Fibroblast of skin of right quadriceps (primary cell): ENCODE measurements at regions not wholly inside any gene's neighbourhood (a gene's known extent, or its start where the extent isn't known, plus 50 kb on each side); places are given as distances from the start of the nearest gene placed in this dataset.
"Not testable (repeated sequence)": the region's sequence is repeated elsewhere in the genome, so short reads cannot be mapped to it uniquely, and the experiment has no call there.

Experiments used
- DNase-seq: peaks from one replicate; pipeline ENCODE4 v3.0.0-alpha.2; 2013

DNA sequence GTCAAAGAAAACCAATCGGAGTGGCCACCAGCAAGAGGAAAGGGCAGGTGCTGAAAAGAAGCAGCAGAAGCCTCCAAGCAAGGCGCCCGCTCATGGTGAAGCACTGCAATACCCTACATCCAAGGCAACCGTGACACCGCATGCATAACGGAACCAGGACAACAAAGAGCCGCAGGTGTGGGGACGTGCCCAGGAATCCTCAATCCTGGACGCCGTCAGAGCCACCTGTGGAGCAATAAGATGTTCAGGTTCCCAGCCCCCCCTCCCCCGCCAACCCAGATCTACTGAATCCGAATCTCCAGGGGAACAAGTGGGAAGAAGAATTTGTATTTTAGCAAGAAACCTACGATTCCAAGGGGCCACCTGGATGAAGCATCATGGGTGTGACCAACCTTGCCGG lies 70.8 kb downstream of the SHANK2 start:
- no peak for DNase-seq

- DNase-seq = no peak
These were observed 71.5 kb downstream of the SHANK2 start for GRCh38 chr11:71180694-71181470.

- no peak for DNase-seq
These were observed 72.3 kb downstream of the SHANK2 start for GRCh38 chr11:71179877-71180605.

- DNase-seq = no peak
These were observed 74.3 kb downstream of the SHANK2 start for GRCh38 chr11:71178076-71178475.

- DNase-seq = no peak
These were observed 75.6 kb downstream of the SHANK2 start for GRCh38 chr11:71176812-71177211.

DNA sequence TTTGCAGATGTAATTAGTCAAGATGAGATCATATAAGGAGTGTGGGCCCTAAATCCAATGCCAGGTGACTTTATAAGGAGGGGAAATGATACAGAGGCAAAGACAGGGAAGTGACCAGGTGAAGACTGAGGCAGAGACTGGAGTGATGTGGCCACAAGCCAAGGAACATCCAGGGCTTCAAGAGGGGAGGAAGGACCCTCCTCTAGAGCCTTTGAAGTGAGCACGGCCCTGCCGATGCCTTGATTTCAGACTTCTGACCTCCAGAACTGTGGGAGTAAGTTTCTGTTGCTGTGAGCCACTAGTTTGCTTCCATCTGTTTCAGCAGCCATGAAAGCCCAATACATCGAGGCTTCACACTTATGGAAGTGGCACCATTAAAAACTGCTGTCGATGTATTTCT lies 78.7 kb downstream of the SHANK2 start:
- no peak for DNase-seq

DNA sequence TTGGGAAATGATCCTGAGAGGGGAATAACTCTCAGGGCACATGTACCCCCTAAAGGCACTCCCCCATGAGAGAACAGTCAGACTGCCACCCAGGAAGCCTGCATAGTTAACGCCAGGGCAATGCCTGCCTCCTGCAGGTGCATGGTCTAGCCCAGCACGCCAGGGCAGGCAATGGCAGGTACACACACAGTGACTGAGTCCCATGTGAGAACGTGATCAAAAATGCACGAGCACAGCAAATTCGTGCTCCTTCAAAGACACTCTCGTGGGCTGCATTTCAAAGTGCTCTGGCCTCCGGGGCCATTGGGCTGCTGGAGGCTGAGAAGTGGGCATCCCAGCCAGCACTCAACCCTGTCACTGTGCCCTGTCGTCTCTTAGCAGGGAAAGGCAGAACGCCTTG lies 79.7 kb downstream of the SHANK2 start:
- no peak for DNase-seq

DNA sequence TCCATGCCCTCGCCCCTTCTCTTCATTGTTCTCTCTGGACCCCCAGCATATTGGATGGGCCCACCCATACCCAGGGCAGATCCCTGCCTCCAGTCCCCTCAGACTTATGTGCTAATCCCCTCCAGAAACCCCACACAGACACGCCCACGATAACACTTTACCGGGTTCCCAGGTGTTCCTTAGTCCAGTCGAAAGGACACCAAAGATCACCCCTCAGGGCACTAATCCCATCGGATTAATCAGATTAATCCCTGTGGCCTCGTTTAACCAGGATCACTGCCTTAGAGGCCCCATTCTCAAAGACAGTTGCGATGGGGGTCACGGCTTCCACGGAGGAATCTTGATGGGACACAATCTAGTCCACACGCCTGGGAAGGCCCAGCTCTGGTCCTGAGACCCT lies 80.8 kb downstream of the SHANK2 start:
- no peak for DNase-seq

- no peak for DNase-seq
These were observed 81.6 kb downstream of the SHANK2 start for GRCh38 chr11:71170624-71171423.

- DNase-seq = no peak
These were observed 83.1 kb downstream of the SHANK2 start for GRCh38 chr11:71169313-71169712.

DNA sequence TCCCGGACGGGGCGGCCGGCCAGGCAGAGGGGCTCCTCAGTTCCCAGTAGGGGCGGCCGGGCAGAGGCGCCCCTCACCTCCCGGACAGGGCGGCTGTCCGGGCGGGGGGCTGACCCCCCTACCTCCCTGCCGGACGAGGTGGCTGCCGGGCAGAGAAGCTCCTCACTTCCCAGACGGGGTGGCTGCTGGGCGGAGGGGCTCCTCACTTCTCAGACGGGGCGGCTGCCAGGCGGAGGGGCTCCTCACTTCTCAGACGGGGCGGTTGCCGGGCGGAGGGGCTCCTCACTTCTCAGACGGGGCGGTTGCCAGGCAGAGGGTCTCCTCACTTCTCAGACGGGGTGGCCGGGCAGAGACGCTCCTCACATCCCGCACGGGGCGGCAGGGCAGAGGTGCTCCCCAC lies 84.6 kb downstream of the SHANK2 start:
- DNase-seq = not testable (repeated sequence)

GRCh38 chr11:71165771-71166170 lies 86.6 kb downstream of the SHANK2 start:
- DNase-seq = no peak

DNA sequence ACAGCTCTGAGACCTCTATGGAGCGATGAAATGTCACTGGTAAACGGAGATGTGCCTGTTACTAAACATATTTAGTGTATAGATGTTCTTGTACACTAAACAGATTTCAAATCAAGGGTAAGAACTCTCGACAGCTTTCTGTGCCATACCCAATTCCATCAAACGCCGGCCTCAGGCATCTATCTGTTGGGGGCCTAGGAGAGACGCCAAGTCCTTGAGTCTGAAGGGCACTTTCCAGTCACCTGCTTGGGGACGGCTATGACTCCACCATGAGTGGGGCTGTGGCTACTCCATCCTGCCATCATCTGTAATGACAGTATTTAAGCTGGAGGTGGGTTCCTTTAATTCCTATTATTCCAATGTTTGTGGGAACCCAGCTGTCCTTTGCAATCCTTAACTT lies 87.8 kb downstream of the SHANK2 start:
- no peak for DNase-seq

- no peak for DNase-seq
These were observed 88.2 kb downstream of the SHANK2 start for GRCh38 chr11:71164186-71164585.

GRCh38 chr11:71163371-71163770 lies 89.0 kb downstream of the SHANK2 start:
- no peak for DNase-seq

DNA sequence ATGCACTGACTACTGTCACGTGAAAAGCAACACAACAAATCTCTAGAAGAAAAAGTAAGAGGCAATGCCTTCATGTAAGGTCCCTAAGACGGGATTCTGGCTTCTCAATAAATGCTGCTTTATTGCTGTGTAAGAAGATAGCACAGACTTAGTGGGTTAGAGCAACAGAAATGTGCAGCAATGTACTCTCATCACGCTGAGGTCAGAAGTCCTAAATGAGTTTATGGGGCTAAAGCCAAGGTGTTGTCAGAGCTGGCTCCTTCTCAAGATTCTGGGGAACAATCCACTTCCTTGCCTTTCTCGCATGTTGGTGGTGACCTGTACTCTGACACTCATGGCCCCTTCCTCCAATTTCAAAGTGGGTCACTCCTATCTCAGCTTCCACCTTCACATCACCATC lies 93.4 kb downstream of the SHANK2 start:
- no peak for DNase-seq

DNA sequence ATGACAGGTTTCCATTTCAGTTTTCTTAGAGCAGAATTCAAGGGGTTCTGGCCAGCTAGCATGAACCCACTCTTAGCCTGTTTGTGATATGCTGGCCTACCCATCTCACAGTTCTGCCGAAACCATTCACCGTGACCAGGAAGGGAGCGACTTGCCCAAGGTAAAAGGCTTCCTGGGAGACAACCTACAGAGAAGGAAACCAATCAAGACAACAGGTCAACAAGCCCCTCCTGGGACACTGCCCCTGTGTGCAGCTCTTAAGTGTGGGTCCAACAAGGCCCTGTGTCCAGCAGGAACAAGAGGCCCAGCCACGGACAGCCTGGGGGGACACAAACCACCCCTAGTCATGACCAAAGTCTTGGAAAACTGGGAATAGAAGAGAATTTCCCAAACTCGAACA lies 94.7 kb downstream of the SHANK2 start:
- not testable (repeated sequence) for DNase-seq

- DNase-seq = no peak
These were observed 96.1 kb downstream of the SHANK2 start for GRCh38 chr11:71156301-71156700.

- no peak for DNase-seq
These were observed 96.5 kb downstream of the SHANK2 start for GRCh38 chr11:71155846-71156245.

GRCh38 chr11:71154261-71154805 lies 98.0 kb downstream of the SHANK2 start:
- DNase-seq = no peak

DNA sequence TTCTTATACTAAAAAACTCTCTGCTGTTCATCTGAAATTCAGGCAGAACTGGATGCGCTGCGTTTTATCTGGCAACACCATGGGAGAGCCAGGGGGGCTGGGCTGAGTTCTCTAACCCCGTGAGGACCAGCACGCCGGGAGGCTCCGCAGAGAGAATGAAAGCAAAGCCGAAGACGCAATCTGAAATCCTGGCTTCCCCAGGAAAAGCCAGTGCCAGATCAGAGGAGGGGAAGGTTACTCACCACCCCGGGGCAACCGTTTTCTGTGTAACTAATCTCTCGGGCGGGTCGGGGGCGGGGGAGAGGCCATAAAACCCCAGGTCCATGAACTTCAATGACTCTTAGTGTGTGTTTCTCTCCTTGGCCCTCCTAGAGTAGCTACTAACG lies 99.4 kb downstream of the SHANK2 start:
- DNase-seq = no peak

DNA sequence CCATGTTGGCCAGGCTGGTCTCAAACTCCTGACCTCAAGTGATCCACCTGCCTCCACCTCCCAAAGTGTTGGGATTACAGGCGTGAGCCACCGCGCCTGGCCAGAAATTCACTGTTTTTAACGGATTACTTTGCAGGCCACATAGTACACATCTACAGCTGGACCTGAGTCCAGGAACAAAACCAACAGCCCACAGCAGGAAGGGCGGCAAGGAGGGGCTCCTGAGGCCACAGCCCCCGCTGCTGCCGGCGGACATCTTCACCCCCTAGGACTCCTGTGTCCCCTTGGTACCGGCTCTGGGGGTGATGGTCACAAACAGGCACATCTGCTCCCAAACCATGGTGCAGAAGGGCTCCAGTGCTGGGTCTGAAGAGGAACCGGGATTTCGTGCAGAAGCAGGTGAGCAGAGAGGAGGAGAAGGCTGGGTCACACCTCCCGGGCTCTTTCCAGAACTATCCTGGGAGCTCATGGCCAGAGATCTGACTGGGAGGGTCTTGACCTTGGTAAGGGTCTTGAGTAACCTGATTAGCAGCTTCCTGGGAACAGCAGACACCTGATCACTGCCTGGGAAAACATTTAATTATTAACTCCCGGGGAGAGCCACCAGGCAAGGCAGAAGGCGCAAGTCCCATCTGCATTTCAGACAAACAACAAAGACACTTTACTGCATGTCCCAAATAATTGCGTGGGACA lies 99.9 kb downstream of the SHANK2 start:
- not testable (repeated sequence) for DNase-seq

- no peak for DNase-seq
These were observed 100.8 kb downstream of the SHANK2 start for GRCh38 chr11:71151561-71151960.
